GM12865 (cell line): ENCODE measurements at regions not wholly inside any gene's neighbourhood (a gene's known extent, or its start where the extent isn't known, plus 50 kb on each side); places are given as distances from the start of the nearest gene placed in this dataset.
A peak's percentile ranks its signal among the peaks of the same experiment; 100 is the strongest.

Experiments used
- DNase-seq: peaks from one replicate; pipeline ENCODE4 v3.0.0; 2010; ENCODE audit warnings: low read depth
- H3K4me3 ChIP-seq: 2 replicates; pipeline ENCODE4 v1.5.1; 2011; ENCODE audit warnings: mild to moderate bottlenecking, low read depth, low read length, control low read depth
- TF ChIP-seq, protein P1 (sequence below): IDR thresholded peaks from 2 replicates; pipeline ENCODE4 v1.5.1; 2011; ENCODE audit warnings: low read length, control low read depth, low read depth, inconsistent platforms; ENCODE audit not compliant: insufficient read depth; ENCODE audit errors: missing control alignments

DNA sequence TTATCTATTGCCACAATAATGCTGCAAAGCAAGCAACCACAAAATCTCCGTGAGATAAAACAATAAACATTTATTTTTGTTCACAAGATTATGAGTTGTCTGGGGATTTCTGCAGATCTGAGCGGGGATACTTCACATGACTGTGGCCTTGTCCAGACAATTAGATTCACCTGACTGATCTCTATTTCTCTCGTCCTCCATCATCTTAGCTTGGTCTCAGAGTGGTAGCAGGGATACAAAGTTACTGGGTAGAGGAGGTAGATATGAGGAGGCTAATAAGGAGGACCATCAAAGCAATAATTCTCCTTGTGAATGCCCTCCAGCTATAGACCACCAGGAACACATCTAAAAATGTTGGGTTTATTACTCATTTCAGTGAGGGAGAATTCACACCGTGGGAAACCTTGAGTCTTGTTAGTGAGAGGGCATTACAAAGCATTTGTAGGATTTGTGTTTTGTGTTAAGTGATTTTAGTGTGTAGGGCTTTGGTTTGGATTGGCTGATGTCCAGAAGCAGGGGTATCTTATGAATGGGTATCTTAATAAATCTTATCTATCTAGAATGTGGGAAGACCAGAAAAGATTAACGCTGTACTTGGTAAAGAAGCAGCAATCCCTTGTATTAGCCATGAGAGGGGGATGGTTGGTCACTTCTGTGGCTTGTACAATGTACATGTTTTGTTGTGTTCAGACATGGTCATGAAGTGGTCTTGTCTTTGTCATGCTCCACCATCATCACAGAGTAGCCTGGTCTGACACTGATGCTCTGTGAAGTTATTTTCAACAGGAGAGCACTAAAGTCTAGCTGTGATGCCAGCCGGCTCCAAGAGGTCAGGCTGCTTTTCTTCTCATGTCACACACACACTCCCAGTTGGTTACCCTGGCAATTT, 287.6 kb upstream of the STT3B start:
- DNase-seq, result peak; percentile 64
- H3K4me3 ChIP-seq, result peak overlapping the region; percentile 40; the same call in 1 of the 2 replicates
- TF ChIP-seq, protein P1, sequence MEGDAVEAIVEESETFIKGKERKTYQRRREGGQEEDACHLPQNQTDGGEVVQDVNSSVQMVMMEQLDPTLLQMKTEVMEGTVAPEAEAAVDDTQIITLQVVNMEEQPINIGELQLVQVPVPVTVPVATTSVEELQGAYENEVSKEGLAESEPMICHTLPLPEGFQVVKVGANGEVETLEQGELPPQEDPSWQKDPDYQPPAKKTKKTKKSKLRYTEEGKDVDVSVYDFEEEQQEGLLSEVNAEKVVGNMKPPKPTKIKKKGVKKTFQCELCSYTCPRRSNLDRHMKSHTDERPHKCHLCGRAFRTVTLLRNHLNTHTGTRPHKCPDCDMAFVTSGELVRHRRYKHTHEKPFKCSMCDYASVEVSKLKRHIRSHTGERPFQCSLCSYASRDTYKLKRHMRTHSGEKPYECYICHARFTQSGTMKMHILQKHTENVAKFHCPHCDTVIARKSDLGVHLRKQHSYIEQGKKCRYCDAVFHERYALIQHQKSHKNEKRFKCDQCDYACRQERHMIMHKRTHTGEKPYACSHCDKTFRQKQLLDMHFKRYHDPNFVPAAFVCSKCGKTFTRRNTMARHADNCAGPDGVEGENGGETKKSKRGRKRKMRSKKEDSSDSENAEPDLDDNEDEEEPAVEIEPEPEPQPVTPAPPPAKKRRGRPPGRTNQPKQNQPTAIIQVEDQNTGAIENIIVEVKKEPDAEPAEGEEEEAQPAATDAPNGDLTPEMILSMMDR, result no peak

DNA sequence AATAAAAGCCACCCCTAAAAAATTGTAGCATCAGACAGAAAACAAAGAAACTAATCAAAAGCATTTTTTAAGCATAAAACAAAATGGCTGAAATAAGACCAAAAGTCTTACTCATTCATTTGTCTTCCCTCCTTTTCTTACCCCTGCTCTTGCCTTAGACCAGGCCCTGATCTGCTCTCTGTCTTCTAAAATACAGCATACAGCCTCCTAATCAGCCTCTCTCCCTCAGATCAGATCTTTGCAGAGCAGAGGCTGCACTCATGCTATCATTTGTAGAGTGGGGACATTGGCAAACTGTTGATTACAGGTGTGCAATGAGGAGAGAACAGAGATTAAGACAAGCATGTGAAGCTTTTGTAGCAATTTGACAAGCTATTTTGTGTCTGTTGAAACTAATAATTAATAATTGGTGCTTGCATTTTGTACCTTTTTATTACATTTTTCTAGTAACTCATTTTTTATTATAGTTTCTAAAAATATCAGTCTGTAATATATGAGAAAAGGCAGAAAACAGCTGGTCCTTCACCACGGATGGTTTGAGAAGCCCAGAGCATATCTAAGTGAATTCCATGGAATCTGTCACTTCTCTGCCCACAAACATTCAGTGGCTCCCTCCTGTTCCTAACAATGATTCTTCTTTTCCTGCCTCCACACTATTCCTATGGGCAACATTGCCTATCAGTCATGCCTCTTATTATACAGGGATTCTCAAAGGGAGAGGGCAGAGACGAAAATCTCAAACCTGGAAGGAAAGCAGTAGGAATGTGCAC, 286.2 kb upstream of the STT3B start:
- peak overlapping the region; percentile 40 for H3K4me3 ChIP-seq
- no peak for DNase-seq
- TF ChIP-seq, protein P1, result no peak

DNA sequence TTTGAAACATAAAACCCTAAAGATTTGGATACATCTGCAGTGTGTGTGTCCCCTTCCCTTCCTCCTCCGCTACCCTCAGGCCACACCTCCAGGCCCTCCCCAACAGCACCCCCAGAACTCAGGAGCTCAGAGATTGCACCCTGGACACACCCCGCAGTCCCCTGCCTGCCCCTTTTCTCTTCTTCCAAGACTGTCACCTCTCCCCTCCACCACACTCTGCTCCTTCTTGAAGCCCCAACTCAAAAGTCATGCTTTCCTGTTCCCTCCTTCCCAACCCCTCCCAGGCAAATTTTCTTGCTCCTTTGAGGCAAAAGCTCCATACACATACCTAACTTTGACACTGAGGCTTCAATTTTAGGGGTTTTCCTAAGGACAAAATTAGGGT, 285.7 kb upstream of the STT3B start:
- peak overlapping the region; percentile 40 for H3K4me3 ChIP-seq
- DNase-seq, result peak; percentile 43
- TF ChIP-seq, protein P1, result no peak

DNA sequence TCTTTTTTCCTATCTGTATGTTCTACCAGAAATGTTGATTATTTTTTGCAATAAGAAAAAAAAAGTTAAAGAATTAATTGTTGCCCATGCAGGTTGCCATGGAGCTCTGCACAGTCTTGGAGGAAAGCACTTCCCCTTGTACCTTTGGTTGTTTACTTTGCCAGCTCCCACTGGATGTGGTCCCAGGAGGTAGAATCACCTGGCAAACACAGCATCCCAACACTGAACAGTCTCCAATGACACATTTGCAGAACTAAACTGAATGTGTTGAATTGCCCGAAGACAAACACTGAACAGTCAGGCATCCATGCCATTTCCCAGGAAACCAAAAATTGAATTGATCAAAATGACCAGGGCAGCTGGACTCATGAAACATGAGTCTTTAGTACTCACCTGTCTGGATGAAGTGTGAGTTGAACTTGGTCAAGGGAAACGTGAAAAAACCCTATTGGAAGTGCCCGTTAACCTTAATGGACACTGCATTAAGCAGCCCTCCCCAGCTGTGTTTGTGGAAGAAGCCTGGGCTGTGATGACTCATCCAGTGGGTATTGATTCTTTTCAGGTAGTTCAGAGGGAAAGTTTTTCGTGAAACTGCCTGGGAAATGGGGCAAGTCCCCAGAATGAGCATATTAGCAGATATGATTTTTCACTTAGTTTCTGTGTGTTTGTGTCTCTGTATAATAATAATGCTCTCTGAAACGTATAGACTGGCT, 284.7 kb upstream of the STT3B start:
- TF ChIP-seq, protein P1, result no peak
- peak; percentile 84 for DNase-seq
- H3K4me3 ChIP-seq, result peak overlapping the region; percentile 40

DNA sequence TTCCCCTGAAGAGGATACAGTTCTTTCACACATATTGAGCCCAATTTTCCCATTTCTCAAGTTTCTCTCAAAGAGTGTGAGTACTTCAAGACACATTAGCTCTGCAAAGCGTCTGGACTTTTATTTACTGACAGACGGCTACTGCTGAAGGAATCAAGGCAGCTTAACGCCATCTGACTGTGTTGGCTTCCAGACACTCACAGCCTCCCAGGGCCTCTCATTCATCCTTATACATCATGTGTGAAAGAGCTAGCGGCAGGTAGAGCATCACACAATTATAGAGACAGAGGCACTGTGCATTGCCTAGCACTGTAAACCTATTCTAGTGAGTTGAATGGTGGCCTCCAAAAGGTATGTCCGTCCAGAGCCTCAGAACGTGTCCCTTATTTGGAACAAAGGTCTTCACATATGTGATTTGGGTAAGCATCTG, 284.1 kb upstream of the STT3B start:
- TF ChIP-seq, protein P1, result no peak
- DNase-seq, result no peak
- H3K4me3 ChIP-seq, result peak overlapping the region; percentile 23

DNA sequence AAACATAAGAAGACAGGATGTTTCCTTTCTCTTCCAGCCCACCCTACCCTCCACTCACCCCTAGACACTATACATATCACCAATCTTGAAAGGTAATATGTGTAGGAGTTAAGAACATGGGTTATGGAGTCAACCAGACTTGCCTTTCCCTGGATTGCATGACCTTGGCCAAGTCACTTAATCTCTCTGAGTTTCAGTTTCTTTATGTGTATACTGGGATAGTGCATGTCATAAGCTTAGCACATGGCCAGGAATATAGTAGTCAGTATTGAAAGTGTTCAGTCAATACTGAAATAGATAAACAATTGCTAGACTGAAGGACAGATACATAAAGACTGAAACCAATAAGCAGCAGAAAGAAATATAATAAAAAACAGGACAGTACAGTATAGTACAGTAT, 283.2 kb upstream of the STT3B start:
- TF ChIP-seq, protein P1, result no peak
- peak overlapping the region; percentile 18 for H3K4me3 ChIP-seq
- DNase-seq, result peak; percentile 37
